H1 (cell line): ENCODE measurements at regions not wholly inside any gene's neighbourhood (a gene's known extent, or its start where the extent isn't known, plus 50 kb on each side); places are given as distances from the start of the nearest gene placed in this dataset.

Source experiments
- KDM1A ChIP-seq: fragments of 200-600, 300-600 bp; sonication (generic); IDR thresholded peaks from 2 replicates; pipeline ENCODE4 v1.7.1; 2016; ENCODE audit warnings: mild to moderate bottlenecking, low read length, borderline replicate concordance
- SRF ChIP-seq: IDR thresholded peaks from 2 replicates; pipeline ENCODE4 v1.6.1; 2011; ENCODE audit warnings: mild to moderate bottlenecking, low read depth, low read length, moderate library complexity

DNA sequence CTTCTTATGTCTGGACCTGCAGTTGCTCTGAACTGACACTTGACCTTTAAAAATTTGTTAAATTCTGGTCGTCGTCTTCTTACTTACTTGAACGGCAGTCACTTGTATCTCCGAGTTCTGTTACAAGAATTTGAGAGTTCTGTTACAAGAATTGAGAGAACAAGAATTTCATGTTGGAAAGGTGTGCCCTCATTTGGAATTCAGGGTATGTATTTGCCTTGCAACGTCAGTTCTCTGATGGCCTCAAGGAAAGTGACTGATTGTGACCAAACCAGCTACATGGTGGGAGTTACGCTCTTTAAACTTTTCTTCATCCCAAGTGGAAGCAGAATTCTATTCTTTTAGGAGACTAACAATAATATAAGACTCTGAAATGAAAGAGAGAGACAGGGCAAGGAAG lies 320.0 kb upstream of the TRIB2 start (continued):
- TF ChIP-seq KDM1A: no peak
- no peak for TF ChIP-seq SRF
